Activated naive CD4-positive, alpha-beta T cell (primary cell): ENCODE measurements at regions not wholly inside any gene's neighbourhood (a gene's known extent, or its start where the extent isn't known, plus 50 kb on each side); places are given as distances from the start of the nearest gene placed in this dataset.
"Not testable (repeated sequence)": the region's sequence is repeated elsewhere in the genome, so short reads cannot be mapped to it uniquely, and the experiment has no call there.

Experiments used
- DNase-seq, 4 experiments: peaks; one replicate each; lab custom pipeline; 2025; lab: John Stamatoyannopoulos, UW

- not testable (repeated sequence) for DNase-seq
Observed at GRCh38 chr3:48101301-48101650, 85.1 kb upstream of the MAP4 start.

GRCh38 chr3:48092270-48092669 lies 76.1 kb upstream of the MAP4 start:
- DNase-seq, result no peak

- DNase-seq, result no peak
Observed at GRCh38 chr3:48090166-48090939, 74.1 kb upstream of the MAP4 start.

GRCh38 chr3:48088749-48089466 lies 72.7 kb upstream of the MAP4 start:
- peak; percentile 81 to 92 (median 82) for DNase-seq

- DNase-seq, result no peak
Observed at GRCh38 chr3:48088056-48088748, 72.0 kb upstream of the MAP4 start.

- DNase-seq, result no peak
Observed at GRCh38 chr3:48086705-48087104, 70.5 kb upstream of the MAP4 start.

GRCh38 chr3:48084929-48085328 lies 68.7 kb upstream of the MAP4 start:
- no peak for DNase-seq

GRCh38 chr3:48084170-48084569 lies 68.0 kb upstream of the MAP4 start:
- DNase-seq, result no peak

- no peak for DNase-seq
Observed at GRCh38 chr3:48082580-48083184, 66.5 kb upstream of the MAP4 start.

GRCh38 chr3:48077815-48078214 lies 61.6 kb upstream of the MAP4 start:
- no peak for DNase-seq

- no peak for DNase-seq
Observed at GRCh38 chr3:48070030-48070429, 53.8 kb upstream of the MAP4 start.

GRCh38 chr3:48069339-48069738 lies 53.1 kb upstream of the MAP4 start:
- no peak for DNase-seq

- DNase-seq, result no peak
Observed at GRCh38 chr3:48068886-48069285, 52.7 kb upstream of the MAP4 start.

GRCh38 chr3:48068320-48068719 lies 52.1 kb upstream of the MAP4 start:
- DNase-seq, result not testable (repeated sequence)

- no peak for DNase-seq
Observed at GRCh38 chr3:48067271-48067670, 51.1 kb upstream of the MAP4 start.
